Heart right ventricle (tissue), 16 donors: ENCODE measurements at regions not wholly inside any gene's neighbourhood (a gene's known extent, or its start where the extent isn't known, plus 50 kb on each side); places are given as distances from the start of the nearest gene placed in this dataset.
A peak's percentile ranks its signal among the peaks of the same experiment; 100 is the strongest.

Experiments
- ATAC-seq, 8 donors: fragments of 200-7000 bp; cut with Tn5 transposase; one replicate each; pipeline ENCODE4 v1.9.1; 2020; ENCODE audit warnings: mild to moderate bottlenecking in 8 of 8, moderate library complexity in 8 of 8, moderate number of reproducible peaks in 1 of 8
- DNase-seq, 2 donors: peaks; one replicate each; pipeline ENCODE4 v3.0.0-alpha.2; 2020
- H3K27ac ChIP-seq, 10 donors: fragments of 200-600 bp; sonication (generic) in 2 of 10; one replicate each; pipeline versions ENCODE4 v1.5.0 to v1.8.0; 2020 to 2022; ENCODE audit warnings: mild to moderate bottlenecking in 3 of 10
- H3K27me3 ChIP-seq, 7 donors: fragments of 200-600 bp; one replicate each; pipeline ENCODE4 v1.8.0; 2021 to 2022; ENCODE audit warnings: mild to moderate bottlenecking in 2 of 7
- H3K36me3 ChIP-seq, 9 donors: fragments of 200-600 bp; sonication (generic) in 1 of 9; one replicate each; pipeline versions ENCODE4 v1.5.0 to v1.8.0; 2020 to 2022; ENCODE audit warnings: mild to moderate bottlenecking in 2 of 9
- H3K4me1 ChIP-seq, 9 donors: fragments of 200-600 bp; sonication (generic) in 1 of 9; one replicate each; pipeline versions ENCODE4 v1.5.0 to v1.8.0; 2020 to 2022; ENCODE audit warnings: mild to moderate bottlenecking in 4 of 9
- H3K4me3 ChIP-seq, 10 donors: fragments of 200-600 bp; sonication (generic) in 2 of 10; one replicate each; pipeline versions ENCODE4 v1.5.0 to v1.8.0; 2020 to 2022; ENCODE audit warnings: mild to moderate bottlenecking in 7 of 10, moderate library complexity in 2 of 10
- H3K9me3 ChIP-seq, 11 donors: fragments of 200-600 bp in 10 of 11; sonication (generic) in 2 of 11; one replicate each; pipeline versions ENCODE4 v1.5.0 to v1.8.0; 2013 to 2022; ENCODE audit warnings: mild to moderate bottlenecking in 2 of 11, control low read depth in 1 of 11, moderate library complexity in 1 of 11
- CTCF ChIP-seq, 9 donors: fragments of 200-600 bp; sonication (generic) in 2 of 9; IDR thresholded peaks; one replicate each; pipeline versions ENCODE4 v1.5.0 to v1.8.0; 2021 to 2022; ENCODE audit warnings: antibody characterized with exemption in 9 of 9, mild to moderate bottlenecking in 5 of 9, moderate library complexity in 1 of 9
- WGBS, 2 donors: extraction: QIAGEN DNeasy Blood & Tissue Kit; methylation state at CpG; one replicate each; pipeline ENCODE4 v1.1.7; 2013; ENCODE audit warnings: inconsistent platforms in 1 of 2; 5-methylcytosine and 5-hydroxymethylcytosine counted together
- intact Hi-C, 10 donors: fragments of 100-400 bp; cut with DNase I; formaldehyde crosslinking; loops; one replicate each; pipeline versions ENCODE4 v1.11.1 to v1.14.2; 2022
- donor health status: Arrhythmogenic right ventricular cardiomyopathy.
- donor health status: ischemic (EF 13 %, LVEDD 7.1; RV severe dilation, severe dysfunction).
- donor health status: healthy with polysubstance abuse.
- donor health status: DM: no; HTN: yes; CAD: no.
- donor health status: DM: no; HTN: no; CAD: no.
- donor health status: ischemic (EF 25% LVEDD 6.9; RV normal size, moderate dysfunction).
- donor health status: ischemic (EF 25% LVEDD 5.7; RV mildly dilated, moderate dysfunction).
- donor health status: healthy.
- donor health status: DM: yes; HTN: yes; CAD: no.
- donor health status: Ischemic cardiomyopathy.
- donor health status: ischemic (EF 35%, LVEDD 5.7; RV mildly dilated, moderate dysfunction).
- donor health status: nonischemic (EF 11% LVEDD 7.7; RV severe dilation, severe dysfunction).
- donor health status: DM: yes; HTN: yes; CAD: no.
- donor health status: PGD.
- donor health status: ischemic (EF 29% LVEDD 5.4; RV normal size, mild dysfunction).
- donor health status: nonischemic (EF 23%, LVEDD 6.1; RV moderate dilation, normal function).

- Histone ChIP-seq H3K4me1 (no peaks in the 10 kb centered on the region), H3K27me3 (no peaks in the 10 kb centered on the region), H3K36me3 (no peaks in the 10 kb centered on the region), H3K27ac (peak overlapping the region in 1 of 10 donors; percentile 40), H3K4me3 (no peak overlapping the region), H3K9me3 (peaks cover 0 to 7% (median 0%) of the 10 kb centered on the region in 11 donors)
- no peak for TF ChIP-seq CTCF (IDR thresholded peaks at IDR 0.05)
- ATAC-seq (no peak), DNase-seq (no peak)
- 65 to 69% methylated on average over 2 of the region's 2 CpGs for WGBS, 2 donors
- intact Hi-C loops, result no loop called here
Measured at GRCh38 chr2:180524499-180524898, 455.9 kb upstream of the UBE2E3 start.

- no peak for DNase-seq
- WGBS, 2 donors, result 54 to 69% methylated on average over 6 of the region's 6 CpGs
- no peaks in the 10 kb centered on the region for H3K4me1 ChIP-seq
- no peaks in the 10 kb centered on the region for H3K36me3 ChIP-seq
- intact Hi-C loops, result no loop called here
- ATAC-seq, result peak in 2 of 8 donors; percentile 25 to 65
- peak overlapping the region in 1 of 10 donors; percentile 41 for H3K27ac ChIP-seq
- no peak overlapping the region for H3K4me3 ChIP-seq
- TF ChIP-seq CTCF (IDR thresholded peaks at IDR 0.05), result no peak
- peaks cover 0 to 7% (median 0%) of the 10 kb centered on the region in 11 donors for H3K9me3 ChIP-seq
- no peaks in the 10 kb centered on the region for H3K27me3 ChIP-seq
Measured at GRCh38 chr2:180523621-180524340, 456.6 kb upstream of the UBE2E3 start.

- Histone ChIP-seq H3K9me3 (no peaks in the 10 kb centered on the region), H3K4me3 (no peak overlapping the region), H3K36me3 (no peaks in the 10 kb centered on the region), H3K4me1 (no peaks in the 10 kb centered on the region), H3K27ac (no peak overlapping the region), H3K27me3 (no peaks in the 10 kb centered on the region)
- DNase-seq (no peak), ATAC-seq (no peak)
- no peak for TF ChIP-seq CTCF (IDR thresholded peaks at IDR 0.05)
- 66 to 68% methylated on average over 4 of the region's 4 CpGs for WGBS, 2 donors
- intact Hi-C loops, result no loop called here
Measured at GRCh38 chr2:180520921-180521581, 459.4 kb upstream of the UBE2E3 start.

DNA sequence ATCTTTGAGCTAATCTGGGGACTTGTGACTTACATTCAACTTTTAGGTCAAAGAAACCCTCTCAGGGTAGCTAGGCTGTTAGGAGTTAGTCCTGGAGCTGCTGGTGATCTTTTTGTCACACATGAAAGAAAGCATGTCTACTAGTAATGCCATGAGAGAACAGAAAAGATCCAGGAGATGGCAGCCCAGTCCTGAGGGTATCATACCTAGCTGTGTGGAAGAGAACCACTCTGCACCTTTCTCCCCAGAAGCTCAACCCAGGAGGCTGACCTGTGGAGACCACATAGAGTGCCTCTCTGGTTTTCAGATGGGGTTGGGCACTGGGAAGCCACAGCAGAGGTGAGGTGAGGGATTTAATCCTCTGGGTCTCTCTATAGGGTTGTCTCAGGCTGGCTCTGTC is 460.2 kb upstream of the UBE2E3 start:
- H3K36me3 ChIP-seq, result no peaks in the 10 kb centered on the region
- no peak overlapping the region for H3K4me3 ChIP-seq
- ATAC-seq (no peak), DNase-seq (no peak)
- intact Hi-C loops, result no loop called here
- TF ChIP-seq CTCF (IDR thresholded peaks at IDR 0.05), result no peak
- no peaks in the 10 kb centered on the region for H3K27me3 ChIP-seq
- no peaks in the 10 kb centered on the region for H3K9me3 ChIP-seq
- H3K27ac ChIP-seq, result no peak overlapping the region
- H3K4me1 ChIP-seq, result no peaks in the 10 kb centered on the region
